Neural progenitor cell (in vitro differentiated cells): ENCODE measurements at regions not wholly inside any gene's neighbourhood (a gene's known extent, or its start where the extent isn't known, plus 50 kb on each side); places are given as distances from the start of the nearest gene placed in this dataset.

Experiments
- EZH2 ChIP-seq: fragments of 200-600 bp; sonication (generic); IDR thresholded peaks from 2 replicates; pipeline ENCODE4 v1.6.1; 2017; ENCODE audit warnings: antibody characterized with exemption, mild to moderate bottlenecking, moderate library complexity
- EZH2phosphoT487 ChIP-seq: fragments of 200-600 bp; sonication (generic); IDR thresholded peaks from 2 replicates; pipeline ENCODE4 v1.6.1; 2017; ENCODE audit warnings: antibody characterized with exemption
- TF ChIP-seq, protein P1 (sequence below): fragments of 200-600 bp; sonication (generic); IDR thresholded peaks from 2 replicates; pipeline ENCODE4 v1.5.1; 2017; ENCODE audit warnings: antibody characterized with exemption, mild to moderate bottlenecking

DNA sequence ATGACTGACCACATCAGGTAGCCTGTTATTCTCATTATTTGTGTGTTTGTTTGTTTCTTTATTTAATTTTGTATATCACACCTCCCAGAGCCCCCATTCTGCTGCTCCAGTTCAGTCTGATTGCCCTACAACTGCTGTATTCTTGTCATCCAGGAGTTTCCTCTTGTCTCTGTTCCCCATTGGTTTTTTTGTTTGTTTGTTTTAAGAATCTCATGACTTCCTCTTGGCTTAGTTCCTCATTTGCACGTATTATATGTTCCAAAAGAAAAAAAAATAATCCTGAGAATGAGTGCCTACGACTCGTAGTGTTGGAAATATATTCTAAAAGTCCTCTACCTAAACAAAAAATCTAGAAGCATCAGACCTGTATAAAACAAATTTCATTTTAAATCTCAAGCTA is 142.3 kb upstream of the SLIT2 start:
- TF ChIP-seq, protein P1, sequence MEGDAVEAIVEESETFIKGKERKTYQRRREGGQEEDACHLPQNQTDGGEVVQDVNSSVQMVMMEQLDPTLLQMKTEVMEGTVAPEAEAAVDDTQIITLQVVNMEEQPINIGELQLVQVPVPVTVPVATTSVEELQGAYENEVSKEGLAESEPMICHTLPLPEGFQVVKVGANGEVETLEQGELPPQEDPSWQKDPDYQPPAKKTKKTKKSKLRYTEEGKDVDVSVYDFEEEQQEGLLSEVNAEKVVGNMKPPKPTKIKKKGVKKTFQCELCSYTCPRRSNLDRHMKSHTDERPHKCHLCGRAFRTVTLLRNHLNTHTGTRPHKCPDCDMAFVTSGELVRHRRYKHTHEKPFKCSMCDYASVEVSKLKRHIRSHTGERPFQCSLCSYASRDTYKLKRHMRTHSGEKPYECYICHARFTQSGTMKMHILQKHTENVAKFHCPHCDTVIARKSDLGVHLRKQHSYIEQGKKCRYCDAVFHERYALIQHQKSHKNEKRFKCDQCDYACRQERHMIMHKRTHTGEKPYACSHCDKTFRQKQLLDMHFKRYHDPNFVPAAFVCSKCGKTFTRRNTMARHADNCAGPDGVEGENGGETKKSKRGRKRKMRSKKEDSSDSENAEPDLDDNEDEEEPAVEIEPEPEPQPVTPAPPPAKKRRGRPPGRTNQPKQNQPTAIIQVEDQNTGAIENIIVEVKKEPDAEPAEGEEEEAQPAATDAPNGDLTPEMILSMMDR, result no peak
- no peak for TF ChIP-seq EZH2
- no peak for TF ChIP-seq EZH2phosphoT487
